T-cell (primary cell): ENCODE measurements at regions not wholly inside any gene's neighbourhood (a gene's known extent, or its start where the extent isn't known, plus 50 kb on each side); places are given as distances from the start of the nearest gene placed in this dataset.

Experiments used
- ATAC-seq, 4 experiments: fragments of 200-7000 bp in 3 of 4; fragments of 150-1000 bp in 1 of 4; cut with Tn5 transposase; replicated peaks in 1 of 4; 1 replicate in 3 of 4; 2 replicates in 1 of 4; pipeline ENCODE4 v1.10.0; 2021; ENCODE audit warnings: moderate library complexity in 3 of 4, mild to moderate bottlenecking in 2 of 4, moderate number of reproducible peaks in 1 of 4
- CTCF ChIA-PET, 2 donors: fragments of 300-600 bp; sonication (Branson Sonifier 250); formaldehyde crosslinking; loops; one replicate each; lab custom pipeline; 2022; ENCODE audit warnings: antibody characterized with exemption in 2 of 2; lab: Charles Lee
- POLR2A ChIA-PET, 2 donors: fragments of 300-600 bp; sonication (Branson Sonifier 250); formaldehyde crosslinking; loops; one replicate each; lab custom pipeline; 2022; ENCODE audit warnings: antibody characterized with exemption in 2 of 2; lab: Charles Lee
- DNase-seq, 35 experiments: peaks; one replicate each; pipeline versions ENCODE4 v3.0.0 to v3.0.0-alpha.2; 2013 to 2023
- H3K27ac ChIP-seq: one replicate; pipeline ENCODE4 v1.5.1; 2013; ENCODE audit warnings: low read length
- H3K27me3 ChIP-seq, 2 experiments: replicated peaks in 1 of 2; 1 replicate in 1 of 2; 2 replicates in 1 of 2; pipeline versions ENCODE4 v1.6.1 to v1.7.0; 2013; ENCODE audit warnings: low read length in 1 of 2, mixed read lengths in 1 of 2; ENCODE audit not compliant: control insufficient read depth in 2 of 2, insufficient read depth in 2 of 2; ENCODE audit errors: extremely low read depth in 1 of 2
- H3K36me3 ChIP-seq, 2 donors: 1 replicate in 1 of 2; 2 replicates in 1 of 2; pipeline versions ENCODE4 v1.6.1 to v1.7.0; 2013; ENCODE audit warnings: low read length in 1 of 2; ENCODE audit not compliant: control insufficient read depth in 2 of 2, insufficient read depth in 1 of 2; ENCODE audit errors: extremely low read depth in 1 of 2
- H3K4me1 ChIP-seq, 2 experiments: 1 replicate in 1 of 2; 2 replicates in 1 of 2; pipeline versions ENCODE4 v1.6.1 to v1.7.0; 2013; ENCODE audit warnings: low read length in 2 of 2, mixed read lengths in 1 of 2; ENCODE audit not compliant: insufficient read depth in 2 of 2, control insufficient read depth in 1 of 2; ENCODE audit errors: extremely low read depth in 1 of 2
- H3K4me3 ChIP-seq, 2 donors: 1 replicate in 1 of 2; 2 replicates in 1 of 2; pipeline versions ENCODE4 v1.5.1 to v1.7.0; 2013; ENCODE audit warnings: mild to moderate bottlenecking in 2 of 2, low read length in 1 of 2, moderate library complexity in 1 of 2; ENCODE audit not compliant: control insufficient read depth in 1 of 2; ENCODE audit errors: extremely low read depth in 1 of 2
- H3K9me3 ChIP-seq: 2 replicates; pipeline ENCODE4 v1.7.0; 2013
- H3K27ac Mint-ChIP-seq, 2 donors: one replicate each; pipeline ENCODE4 v1.8.0; 2020 to 2021; ENCODE audit warnings: mild to moderate bottlenecking in 2 of 2, mixed read lengths in 2 of 2
- H3K27me3 Mint-ChIP-seq, 2 donors: one replicate each; pipeline ENCODE4 v1.8.0; 2021 to 2022; ENCODE audit warnings: mixed read lengths in 2 of 2
- H3K36me3 Mint-ChIP-seq: one replicate; pipeline ENCODE4 v1.8.0; 2021; ENCODE audit warnings: mixed read lengths
- H3K4me1 Mint-ChIP-seq, 3 donors: one replicate each; pipeline ENCODE4 v1.8.0; 2020 to 2022; ENCODE audit warnings: mixed read lengths in 3 of 3, mild to moderate bottlenecking in 1 of 3
- H3K4me3 Mint-ChIP-seq, 3 donors: one replicate each; pipeline ENCODE4 v1.8.0; 2020 to 2022; ENCODE audit warnings: mild to moderate bottlenecking in 3 of 3, mixed read lengths in 3 of 3, moderate library complexity in 3 of 3
- H3K9me3 Mint-ChIP-seq, 3 donors: one replicate each; pipeline ENCODE4 v1.8.0; 2020 to 2022; ENCODE audit warnings: mixed read lengths in 3 of 3
- WGBS: methylation state at CpG from one replicate; pipeline ENCODE4 v1.1.5; 2013; ENCODE audit warnings: missing lambda C conversion rate; ENCODE audit not compliant: insufficient coverage; 5-methylcytosine and 5-hydroxymethylcytosine counted together

DNA sequence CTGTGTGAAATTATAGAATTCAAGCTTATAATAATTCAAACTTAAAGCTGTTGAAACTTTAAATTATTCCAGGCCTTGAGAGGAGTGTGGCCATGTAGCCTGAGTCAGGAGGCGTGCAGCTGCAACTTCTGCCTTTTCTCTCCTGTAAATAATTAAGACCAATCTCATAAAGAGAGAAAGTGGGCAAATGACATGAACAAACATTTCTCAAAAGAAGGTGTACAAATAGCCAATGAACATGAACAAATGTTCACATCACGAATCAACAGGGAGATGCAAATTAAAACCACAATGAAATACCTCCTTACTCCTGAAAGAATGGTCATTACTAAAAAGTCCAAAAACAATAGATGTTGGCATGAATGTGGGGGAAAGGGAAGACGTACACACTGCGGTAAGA, 149.1 kb upstream of the MYCN start:
- POLR2A ChIA-PET, result no interaction called here
- Mint-ChIP-seq H3K9me3 (no peaks in the 10 kb centered on the region), H3K27ac (no peak overlapping the region), H3K27me3 (peaks cover 3 to 4% of the 10 kb centered on the region in 2 donors), H3K4me3 (no peak overlapping the region), H3K36me3 (no peaks in the 10 kb centered on the region), H3K4me1 (no peaks in the 10 kb centered on the region)
- no peak overlapping the region for H3K27ac ChIP-seq
- no CpG with 5 or more reads among the region's 4 CpGs for WGBS
- CTCF ChIA-PET, result no interaction called here
- DNase-seq, result no peak
- H3K36me3 ChIP-seq, result no peaks in the 10 kb centered on the region
- ATAC-seq, result no peak
- no peak overlapping the region for H3K4me3 ChIP-seq
- peaks cover 0 to 9% of the 10 kb centered on the region in 2 experiments for H3K27me3 ChIP-seq
- no peaks in the 10 kb centered on the region for H3K4me1 ChIP-seq
- no peaks in the 10 kb centered on the region for H3K9me3 ChIP-seq

DNA sequence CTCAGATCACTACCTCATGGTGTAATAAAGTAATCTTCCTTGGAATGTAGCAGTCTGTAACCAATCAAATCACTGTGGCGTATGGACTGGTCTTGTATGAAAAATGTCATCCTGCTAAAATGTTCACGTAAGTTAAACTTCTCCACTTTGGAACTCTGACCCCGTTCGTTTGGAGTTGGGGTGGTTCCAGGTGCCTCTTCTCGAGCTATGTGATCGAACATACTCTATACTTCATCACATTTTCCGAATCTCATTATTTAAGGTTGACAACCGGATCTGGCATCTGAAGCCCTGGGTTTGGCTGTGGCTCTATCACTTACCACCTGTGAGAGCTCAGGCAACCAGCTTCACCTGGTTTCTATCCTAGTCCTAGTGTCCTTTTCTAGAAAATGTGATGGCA, 148.0 kb upstream of the MYCN start:
- Mint-ChIP-seq H3K27ac (no peak overlapping the region), H3K4me3 (no peak overlapping the region), H3K9me3 (no peaks in the 10 kb centered on the region), H3K36me3 (no peaks in the 10 kb centered on the region), H3K27me3 (peaks cover 4 to 5% of the 10 kb centered on the region in 2 donors), H3K4me1 (no peaks in the 10 kb centered on the region)
- peaks cover 0 to 14% of the 10 kb centered on the region in 2 experiments for H3K27me3 ChIP-seq
- POLR2A ChIA-PET, result no interaction called here
- H3K36me3 ChIP-seq, result no peaks in the 10 kb centered on the region
- CTCF ChIA-PET, result no interaction called here
- ATAC-seq, result no peak
- no peak for DNase-seq
- no peaks in the 10 kb centered on the region for H3K4me1 ChIP-seq
- no CpG with 5 or more reads among the region's 8 CpGs for WGBS
- H3K4me3 ChIP-seq, result no peak overlapping the region
- no peak overlapping the region for H3K27ac ChIP-seq
- no peaks in the 10 kb centered on the region for H3K9me3 ChIP-seq

GRCh38 chr2:15793078-15793913, 147.1 kb upstream of the MYCN start:
- Histone ChIP-seq H3K27ac (no peak overlapping the region), H3K4me3 (no peak overlapping the region), H3K36me3 (no peaks in the 10 kb centered on the region), H3K27me3 (peaks cover 0 to 18% of the 10 kb centered on the region in 2 experiments), H3K9me3 (no peaks in the 10 kb centered on the region), H3K4me1 (no peaks in the 10 kb centered on the region)
- ATAC-seq, result no peak
- Mint-ChIP-seq H3K27me3 (peaks cover 0 to 5% of the 10 kb centered on the region in 2 donors), H3K27ac (no peak overlapping the region), H3K4me1 (no peaks in the 10 kb centered on the region), H3K9me3 (no peaks in the 10 kb centered on the region), H3K4me3 (no peak overlapping the region), H3K36me3 (no peaks in the 10 kb centered on the region)
- WGBS, result 75% methylated on average over 2 of the region's 8 CpGs
- no peak for DNase-seq
- ChIA-PET CTCF (interaction anchor here in 1 of 2 donors (0.6 kb wide), 1 partner anchor 50 kb away, joined by 5 read pairs; no protein-coding TSS in a partner anchor), POLR2A (interaction anchor here in 1 of 2 donors (0.7 kb wide), 1 partner anchor 516 kb away, joined by 4 read pairs; no protein-coding TSS in a partner anchor)

DNA sequence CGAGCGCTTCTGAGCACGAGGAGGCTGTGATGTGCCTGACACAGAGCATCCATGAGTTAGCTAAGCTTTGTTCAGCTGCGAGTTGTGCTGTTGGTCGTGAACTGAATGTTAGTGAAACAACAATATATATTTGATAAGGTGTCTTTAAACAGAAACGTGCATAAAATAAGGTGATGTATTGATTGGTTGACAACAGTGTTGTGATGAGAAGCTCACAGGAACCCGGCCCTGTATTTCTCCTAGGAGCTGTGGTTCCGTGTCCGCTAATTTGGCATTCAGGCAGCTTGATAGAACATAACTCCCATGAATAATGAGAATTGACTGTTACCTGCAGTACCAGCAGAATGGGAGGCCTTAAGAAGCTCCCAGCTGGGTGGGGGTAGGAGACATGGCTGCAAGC, 146.4 kb upstream of the MYCN start:
- no peaks in the 10 kb centered on the region for H3K36me3 ChIP-seq
- DNase-seq (no peak), ATAC-seq (no peak)
- peaks cover 0 to 16% of the 10 kb centered on the region in 2 experiments for H3K27me3 ChIP-seq
- H3K36me3 Mint-ChIP-seq, result no peaks in the 10 kb centered on the region
- no peaks in the 10 kb centered on the region for H3K9me3 Mint-ChIP-seq
- 70% methylated on average over 6 of the region's 9 CpGs for WGBS
- no peaks in the 10 kb centered on the region for H3K9me3 ChIP-seq
- ChIA-PET CTCF (interaction anchor here in 1 of 2 donors (0.6 kb wide), 1 partner anchor 51 kb away, joined by 5 read pairs; no protein-coding TSS in a partner anchor), POLR2A (no interaction called here)
- no peaks in the 10 kb centered on the region for H3K4me1 ChIP-seq
- H3K27me3 Mint-ChIP-seq, result peaks cover 0 to 5% of the 10 kb centered on the region in 2 donors
- no peak overlapping the region for H3K27ac Mint-ChIP-seq
- H3K4me1 Mint-ChIP-seq, result no peaks in the 10 kb centered on the region
- no peak overlapping the region for H3K4me3 ChIP-seq
- H3K4me3 Mint-ChIP-seq, result no peak overlapping the region
- H3K27ac ChIP-seq, result no peak overlapping the region

DNA sequence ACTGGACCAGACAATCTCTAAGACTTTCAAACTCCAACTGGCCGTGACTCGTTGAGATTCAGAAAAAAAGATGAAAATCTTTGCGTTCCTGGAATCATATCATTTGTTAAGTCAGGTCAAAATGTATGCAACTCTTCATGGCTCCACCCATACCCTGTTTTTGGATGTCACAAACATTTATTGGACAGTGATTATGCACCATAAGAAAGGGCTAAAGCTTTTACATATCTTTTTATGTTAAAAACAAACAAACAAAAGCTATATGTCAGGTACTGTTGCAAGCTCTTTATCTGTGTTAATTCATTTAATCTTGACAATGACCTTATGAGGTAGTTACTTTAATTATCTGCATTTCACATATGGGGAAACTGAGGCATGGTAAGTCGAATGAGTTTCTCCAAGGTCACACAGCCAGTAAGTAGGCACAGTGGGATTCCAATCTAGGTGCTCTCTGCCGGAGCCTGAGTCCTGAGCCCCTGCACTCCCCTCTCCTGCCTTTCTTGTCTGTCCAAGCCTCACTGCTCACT, 145.7 kb upstream of the MYCN start:
- CTCF ChIA-PET, result no interaction called here
- H3K36me3 ChIP-seq, result no peaks in the 10 kb centered on the region

GRCh38 chr2:15795426-15795825, 144.9 kb upstream of the MYCN start:
- Histone ChIP-seq H3K27me3 (peaks cover 0 to 16% of the 10 kb centered on the region in 2 experiments), H3K27ac (no peak overlapping the region), H3K4me3 (no peak overlapping the region), H3K9me3 (no peaks in the 10 kb centered on the region), H3K36me3 (no peaks in the 10 kb centered on the region), H3K4me1 (no peaks in the 10 kb centered on the region)
- Mint-ChIP-seq H3K27ac (no peak overlapping the region), H3K36me3 (no peaks in the 10 kb centered on the region), H3K9me3 (no peaks in the 10 kb centered on the region), H3K27me3 (peaks cover 0 to 5% of the 10 kb centered on the region in 2 donors), H3K4me3 (no peak overlapping the region), H3K4me1 (no peaks in the 10 kb centered on the region)
- ChIA-PET CTCF (no interaction called here), POLR2A (interaction anchor here in 1 of 2 donors (0.6 kb wide), 1 partner anchor 1881 kb away, joined by 6 read pairs; no protein-coding TSS in a partner anchor)
- DNase-seq (no peak), ATAC-seq (no peak)
- 83% methylated on average over 9 of the region's 10 CpGs for WGBS

More for the DNA sequence above, 145.7 kb upstream of the MYCN start:
- DNase-seq (no peak), ATAC-seq (no peak)
- Histone ChIP-seq H3K4me1 (no peaks in the 10 kb centered on the region), H3K9me3 (no peaks in the 10 kb centered on the region), H3K27me3 (peaks cover 0 to 16% of the 10 kb centered on the region in 2 experiments), H3K27ac (no peak overlapping the region), H3K4me3 (no peak overlapping the region)
- H3K4me1 Mint-ChIP-seq, result no peaks in the 10 kb centered on the region
- no peak overlapping the region for H3K27ac Mint-ChIP-seq
- no peaks in the 10 kb centered on the region for H3K36me3 Mint-ChIP-seq
- POLR2A ChIA-PET, result no interaction called here
- H3K9me3 Mint-ChIP-seq, result no peaks in the 10 kb centered on the region
- peaks cover 0 to 5% of the 10 kb centered on the region in 2 donors for H3K27me3 Mint-ChIP-seq
- no peak overlapping the region for H3K4me3 Mint-ChIP-seq
- 91% methylated on average over 3 of the region's 5 CpGs for WGBS
